ENCODE measurements at regions not wholly inside any gene's neighbourhood (a gene's known extent, or its start where the extent isn't known, plus 50 kb on each side); places are given as distances from the start of the nearest gene placed in this dataset.
"Not testable (repeated sequence)": the region's sequence is repeated elsewhere in the genome, so short reads cannot be mapped to it uniquely, and the experiment has no call there.

GRCh38 chr4:179278647-179279046 lies 1836.4 kb upstream of the AGA start:
- DNase-seq (ENCODE audit: low spot score), result no peak

- DNase-seq (ENCODE audit: low spot score), result no peak
These were observed 1843.5 kb upstream of the AGA start for GRCh38 chr4:179285696-179286095.

- DNase-seq (ENCODE audit: low spot score), result no peak
These were observed 1849.4 kb upstream of the AGA start for GRCh38 chr4:179291657-179292056.

DNA sequence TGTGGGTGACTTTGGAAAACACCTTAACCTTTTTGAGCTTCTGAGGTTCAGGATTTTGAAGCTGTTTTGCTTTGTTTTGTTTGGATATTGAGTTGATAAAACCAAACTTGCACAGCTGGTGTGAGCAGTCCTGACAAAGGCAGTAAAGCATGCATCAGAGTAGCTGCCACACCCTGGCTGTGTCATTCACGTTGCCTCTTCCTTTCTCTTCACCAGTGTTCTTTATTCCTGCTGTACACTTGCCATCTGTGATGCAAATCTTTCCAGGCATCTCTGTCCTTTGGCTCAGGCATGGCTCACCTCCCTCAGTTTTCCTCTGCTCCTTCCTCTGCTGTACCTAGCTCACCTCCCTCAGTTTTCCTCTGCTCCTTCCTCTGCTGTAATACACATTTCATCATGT lies 1850.2 kb upstream of the AGA start:
- no peak for DNase-seq (ENCODE audit: low spot score)

DNA sequence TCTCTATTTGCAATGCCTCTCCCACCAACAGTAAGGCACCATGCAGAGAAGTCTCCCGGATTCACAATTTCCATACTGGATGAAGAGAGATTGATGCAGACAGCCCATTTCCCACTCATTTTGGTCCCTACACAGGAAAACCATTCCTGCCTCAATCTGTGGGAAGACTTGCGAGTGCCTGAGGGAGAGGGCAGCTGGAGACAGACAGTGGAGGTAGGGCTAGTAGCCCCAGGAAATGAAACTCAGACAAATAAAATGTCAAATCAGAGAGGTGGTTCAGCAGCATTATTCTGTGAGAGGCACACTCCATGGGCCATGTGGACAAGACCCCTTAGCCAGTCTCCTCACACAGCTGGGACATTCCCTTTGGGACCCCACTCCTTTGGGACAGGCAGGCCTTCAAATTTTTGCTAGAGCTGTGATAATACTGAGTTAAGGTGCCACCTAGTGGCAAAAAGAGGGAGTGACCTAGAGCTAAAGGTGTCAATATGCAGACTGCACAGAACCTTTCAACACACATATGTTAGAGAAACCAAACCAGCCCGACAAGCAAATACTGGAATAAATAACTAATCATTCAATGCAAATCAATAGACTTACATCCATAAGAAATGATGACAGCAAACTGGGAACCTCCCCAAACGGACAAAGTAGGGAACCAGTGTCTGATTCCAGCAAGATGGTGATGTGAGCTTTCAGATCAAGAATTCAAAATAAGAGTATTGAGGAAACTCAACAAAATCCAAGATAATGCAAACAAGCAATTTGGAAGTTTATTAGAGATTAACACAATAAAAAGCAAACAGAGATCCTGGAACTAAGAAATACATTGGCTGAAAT lies 1865.3 kb upstream of the AGA start:
- peak; percentile 18 for DNase-seq (ENCODE audit: low spot score)

DNA sequence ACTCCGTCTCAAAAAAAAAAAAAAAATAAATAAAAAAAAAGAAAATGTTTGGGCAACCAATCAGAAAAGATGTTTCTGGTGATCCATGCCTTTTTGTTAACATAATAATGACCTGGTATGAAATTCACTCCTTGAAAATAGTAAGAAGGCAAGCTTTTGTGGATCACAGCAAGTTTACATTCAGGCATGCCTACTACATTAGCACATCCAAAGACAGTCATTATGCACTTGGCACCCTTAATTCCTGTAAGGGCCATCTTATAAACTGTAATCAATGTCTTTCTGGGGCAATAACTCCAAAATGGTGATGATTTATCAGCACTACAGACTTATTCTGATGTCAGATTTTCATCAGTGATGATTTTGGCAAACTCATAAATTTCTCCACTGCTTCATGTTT lies 1871.6 kb upstream of the AGA start:
- DNase-seq (ENCODE audit: low spot score), result no peak

DNA sequence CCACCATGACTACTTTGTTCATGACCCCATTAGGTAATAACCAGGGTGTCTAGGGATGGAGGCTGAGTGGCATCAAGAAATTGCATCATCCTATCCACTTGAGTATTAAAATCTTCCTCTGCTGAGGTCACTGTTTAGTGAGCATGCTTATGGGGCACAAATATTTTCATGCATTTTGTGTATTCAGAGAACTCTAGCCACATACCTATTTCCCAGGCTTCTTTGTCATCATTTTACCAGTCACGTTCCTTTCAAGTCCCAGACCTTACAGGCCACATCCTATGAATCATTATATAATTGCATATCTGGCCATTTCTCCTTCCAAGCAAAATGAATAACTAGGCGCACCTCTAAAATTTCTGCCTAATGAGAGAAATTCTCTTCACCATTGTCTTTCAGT lies 1882.9 kb upstream of the AGA start:
- no peak for DNase-seq (ENCODE audit: low spot score)

DNA sequence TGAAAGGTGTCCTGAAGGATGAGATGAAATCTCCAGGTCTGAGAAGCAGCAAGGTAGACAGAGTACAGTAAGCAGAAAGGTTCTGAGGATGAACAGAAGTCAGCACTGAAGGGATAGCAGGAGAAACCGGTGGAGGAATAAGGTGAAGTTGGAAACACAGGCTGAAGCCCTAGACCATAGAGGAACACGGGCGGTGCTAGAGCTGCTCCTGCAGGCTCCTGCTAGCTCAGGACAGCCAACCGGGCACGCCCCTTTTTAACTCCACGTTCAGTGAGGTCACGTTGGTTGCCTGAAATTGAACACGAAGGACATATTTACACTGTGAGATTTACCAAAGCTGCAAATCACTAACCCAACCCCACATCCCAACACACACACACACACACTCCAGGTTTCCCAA lies 1886.4 kb upstream of the AGA start:
- no peak for DNase-seq (ENCODE audit: low spot score)

DNA sequence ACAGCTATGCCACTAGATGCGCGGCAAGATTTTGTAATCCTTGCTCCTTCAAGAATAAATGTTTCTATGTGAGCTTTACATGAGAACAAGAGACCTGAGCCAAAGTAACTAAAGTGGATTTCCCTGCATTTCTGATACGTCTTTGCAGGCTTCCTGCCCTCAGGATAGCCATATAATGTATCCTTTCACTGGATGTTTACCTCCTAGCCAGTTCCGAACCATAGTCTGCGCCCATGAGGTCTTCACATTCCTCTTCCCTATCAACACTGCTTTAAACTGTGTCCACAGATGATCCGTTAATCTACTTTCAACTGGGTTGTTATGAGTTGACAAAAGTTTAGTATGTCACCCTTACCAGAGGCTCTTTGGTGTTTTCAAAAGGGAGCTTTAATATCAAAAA lies 1889.1 kb upstream of the AGA start:
- no peak for DNase-seq (ENCODE audit: low spot score)

- DNase-seq (ENCODE audit: low spot score), result no peak
These were observed 1902.6 kb upstream of the AGA start for GRCh38 chr4:179344861-179345260.

- no peak for DNase-seq (ENCODE audit: low spot score)
These were observed 1910.0 kb upstream of the AGA start for GRCh38 chr4:179352221-179352620.

DNA sequence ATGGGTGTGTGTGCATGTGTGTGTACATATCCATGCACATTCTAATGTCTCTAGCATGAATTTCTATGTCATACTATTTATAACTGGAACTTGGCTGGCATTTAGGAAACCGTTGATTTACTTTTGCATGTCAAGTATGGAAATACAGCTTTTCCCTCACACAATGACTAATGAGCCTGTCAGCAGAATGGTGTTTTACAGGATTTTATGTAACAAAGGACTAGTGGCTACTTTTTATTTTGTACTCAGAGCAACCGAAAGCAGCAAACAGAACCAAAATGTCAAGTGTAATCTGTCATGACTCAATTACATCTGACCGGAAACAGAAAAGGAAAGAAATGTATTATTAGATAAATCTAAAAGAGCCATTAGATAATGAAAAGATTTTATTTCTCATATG lies 1911.5 kb upstream of the AGA start:
- DNase-seq (ENCODE audit: low spot score), result no peak

GRCh38 chr4:179361978-179362486 lies 1919.8 kb upstream of the AGA start:
- DNase-seq (ENCODE audit: low spot score), result no peak

DNA sequence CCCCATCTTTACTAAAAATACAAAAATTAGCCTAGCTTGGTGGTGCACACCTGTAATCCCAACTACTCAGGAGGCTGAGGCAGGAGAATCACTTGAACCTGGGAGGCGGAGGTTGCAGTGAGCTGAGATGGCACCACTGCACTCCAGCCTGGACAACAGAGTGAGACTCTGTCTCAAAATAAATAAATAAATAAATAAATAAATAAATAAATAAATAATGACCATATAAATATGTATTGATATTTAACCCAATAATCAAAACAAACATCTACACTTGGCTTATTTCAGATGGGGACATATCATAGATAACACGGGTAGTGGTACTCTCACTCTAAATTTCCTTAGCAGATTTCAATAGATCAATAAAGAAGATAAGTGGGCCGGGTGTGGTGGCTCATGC lies 1923.7 kb upstream of the AGA start:
- not testable (repeated sequence) for DNase-seq (ENCODE audit: low spot score)

- DNase-seq (ENCODE audit: low spot score), result no peak
These were observed 1930.0 kb upstream of the AGA start for GRCh38 chr4:179372242-179372641.

DNA sequence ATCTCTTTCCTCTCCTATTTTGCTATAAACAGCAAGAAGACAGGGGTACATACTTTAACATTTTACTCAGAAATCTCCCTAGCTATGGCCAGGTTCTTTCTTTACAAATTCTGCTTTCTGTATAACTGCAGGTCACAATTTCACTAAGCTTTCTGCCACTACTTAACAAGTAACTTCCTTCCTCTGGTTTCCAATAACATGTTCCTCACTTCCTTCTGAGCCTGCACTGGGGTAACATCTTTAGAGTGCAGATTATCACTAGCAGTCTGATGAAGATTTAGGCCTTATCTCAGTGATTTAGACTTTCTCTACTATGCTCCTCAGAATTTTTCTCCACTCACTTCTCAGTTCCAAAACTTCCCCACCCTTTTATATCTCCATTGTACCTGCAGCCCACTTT lies 1930.5 kb upstream of the AGA start:
- DNase-seq (ENCODE audit: low spot score), result no peak

GRCh38 chr4:179378847-179379246 lies 1936.6 kb upstream of the AGA start:
- not testable (repeated sequence) for DNase-seq (ENCODE audit: low spot score)

GRCh38 chr4:179392787-179393186 lies 1950.5 kb upstream of the AGA start:
- DNase-seq (ENCODE audit: low spot score), result no peak

- DNase-seq (ENCODE audit: low spot score), result no peak
These were observed 1956.2 kb upstream of the AGA start for GRCh38 chr4:179398414-179398813.

DNA sequence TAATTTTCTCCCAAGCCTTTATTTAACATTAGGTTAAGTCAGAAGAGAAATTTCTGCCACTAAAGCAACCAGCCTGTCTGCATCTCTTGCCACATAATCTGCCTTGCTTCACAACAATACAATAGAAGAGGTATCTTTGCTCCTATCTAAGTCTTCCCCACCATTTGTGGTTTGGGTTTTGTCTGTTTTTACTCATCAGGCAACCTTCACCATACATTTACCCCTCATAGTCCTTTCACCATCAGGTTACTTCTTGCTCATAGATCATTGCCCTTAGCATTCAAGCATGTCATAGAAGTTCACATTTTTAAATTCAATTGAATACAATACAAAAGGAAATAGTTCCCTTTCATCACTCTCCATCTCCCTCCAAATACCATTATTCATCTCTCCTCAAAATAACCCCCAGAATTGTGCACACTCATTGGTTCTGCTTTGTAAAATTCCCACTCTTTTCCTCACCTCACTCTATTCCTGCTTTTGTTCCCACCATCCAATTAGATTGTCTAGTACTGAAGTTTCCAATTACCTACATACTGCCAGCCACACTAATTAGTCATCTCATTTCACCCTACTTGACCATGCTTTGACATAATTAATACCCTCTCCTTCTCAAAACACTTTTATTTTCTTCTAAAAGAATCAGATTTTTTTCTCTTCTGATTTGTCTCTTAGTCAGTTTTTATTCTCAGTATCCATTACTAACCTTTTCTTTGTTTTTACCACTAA lies 1957.0 kb upstream of the AGA start:
- DNase-seq (ENCODE audit: low spot score), result no peak

DNA sequence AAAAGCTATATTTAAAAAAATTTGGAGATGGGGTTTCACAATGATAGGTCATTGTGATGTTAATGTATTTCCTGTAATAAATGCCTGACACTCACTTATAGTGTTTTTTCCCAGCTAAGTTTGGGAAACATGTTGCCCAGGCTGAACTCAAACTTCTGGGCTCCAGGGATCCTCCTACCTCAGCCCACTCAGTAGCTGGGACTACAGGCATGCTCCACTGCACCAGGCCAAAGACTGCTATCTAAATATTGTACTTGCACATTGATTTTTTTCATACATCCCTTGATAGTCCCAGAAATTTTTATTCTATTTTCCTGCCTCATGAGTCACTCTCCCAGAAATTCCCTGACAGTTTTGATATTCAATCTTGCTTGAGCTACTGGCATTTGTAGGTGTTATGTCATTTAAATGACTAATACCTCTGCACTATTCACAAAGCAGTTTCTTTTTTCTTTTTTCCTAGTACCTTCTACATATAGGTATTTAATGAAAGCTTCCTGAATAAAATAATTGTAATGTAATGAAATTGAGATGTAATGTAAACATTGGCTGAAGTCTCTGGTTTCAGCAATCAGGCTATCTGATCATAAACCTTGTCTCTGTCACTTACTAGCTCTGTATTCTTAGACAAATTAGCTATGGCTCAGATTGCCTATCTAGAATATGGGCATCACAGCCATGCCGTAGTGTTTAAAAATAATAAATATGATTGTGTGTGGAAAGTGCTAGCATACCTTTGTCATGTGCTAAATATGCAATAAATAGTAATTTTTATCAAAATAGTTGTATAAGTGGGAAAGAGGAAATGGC lies 1973.0 kb upstream of the AGA start:
- DNase-seq (ENCODE audit: low spot score), result no peak

DNA sequence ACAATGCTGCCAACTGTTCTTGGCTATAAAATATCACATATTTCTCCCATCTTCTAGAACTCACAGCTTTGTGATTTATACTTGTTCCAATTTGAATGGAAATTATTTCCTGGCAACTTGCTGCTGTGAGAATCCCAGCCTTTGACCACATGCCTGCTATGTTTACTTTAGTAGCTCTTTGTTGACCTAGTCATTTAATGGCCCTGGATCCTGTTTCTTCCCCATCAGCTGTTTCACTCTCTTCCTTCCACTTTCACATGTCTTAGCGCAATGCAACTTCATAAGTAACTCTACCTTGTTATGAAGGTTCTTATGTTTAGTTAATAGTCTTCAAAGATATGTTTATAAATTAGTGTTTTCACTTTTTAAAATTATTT lies 1973.6 kb upstream of the AGA start:
- DNase-seq (ENCODE audit: low spot score), result no peak

GRCh38 chr4:179417357-179417756 lies 1975.1 kb upstream of the AGA start:
- DNase-seq (ENCODE audit: low spot score), result no peak
